ENCODE measurements at regions not wholly inside any gene's neighbourhood (a gene's known extent, or its start where the extent isn't known, plus 50 kb on each side); places are given as distances from the start of the nearest gene placed in this dataset.

- no peak for TF ChIP-seq ZFX (IDR thresholded peaks at IDR 0.05; ENCODE audit: borderline replicate concordance)
- TF ChIP-seq, protein P1, sequence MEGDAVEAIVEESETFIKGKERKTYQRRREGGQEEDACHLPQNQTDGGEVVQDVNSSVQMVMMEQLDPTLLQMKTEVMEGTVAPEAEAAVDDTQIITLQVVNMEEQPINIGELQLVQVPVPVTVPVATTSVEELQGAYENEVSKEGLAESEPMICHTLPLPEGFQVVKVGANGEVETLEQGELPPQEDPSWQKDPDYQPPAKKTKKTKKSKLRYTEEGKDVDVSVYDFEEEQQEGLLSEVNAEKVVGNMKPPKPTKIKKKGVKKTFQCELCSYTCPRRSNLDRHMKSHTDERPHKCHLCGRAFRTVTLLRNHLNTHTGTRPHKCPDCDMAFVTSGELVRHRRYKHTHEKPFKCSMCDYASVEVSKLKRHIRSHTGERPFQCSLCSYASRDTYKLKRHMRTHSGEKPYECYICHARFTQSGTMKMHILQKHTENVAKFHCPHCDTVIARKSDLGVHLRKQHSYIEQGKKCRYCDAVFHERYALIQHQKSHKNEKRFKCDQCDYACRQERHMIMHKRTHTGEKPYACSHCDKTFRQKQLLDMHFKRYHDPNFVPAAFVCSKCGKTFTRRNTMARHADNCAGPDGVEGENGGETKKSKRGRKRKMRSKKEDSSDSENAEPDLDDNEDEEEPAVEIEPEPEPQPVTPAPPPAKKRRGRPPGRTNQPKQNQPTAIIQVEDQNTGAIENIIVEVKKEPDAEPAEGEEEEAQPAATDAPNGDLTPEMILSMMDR (IDR thresholded peaks at IDR 0.05): no peak
- no peak overlapping the region for H3K27ac ChIP-seq
These were observed 224.5 kb upstream of the HDAC4 start for GRCh38 chr2:239625156-239625845.

- TF ChIP-seq ZFX (IDR thresholded peaks at IDR 0.05; ENCODE audit: borderline replicate concordance): no peak
- TF ChIP-seq, protein P1 (IDR thresholded peaks at IDR 0.05): no peak
- H3K27ac ChIP-seq: no peak overlapping the region
These were observed 220.8 kb upstream of the HDAC4 start for GRCh38 chr2:239621611-239622010.

DNA sequence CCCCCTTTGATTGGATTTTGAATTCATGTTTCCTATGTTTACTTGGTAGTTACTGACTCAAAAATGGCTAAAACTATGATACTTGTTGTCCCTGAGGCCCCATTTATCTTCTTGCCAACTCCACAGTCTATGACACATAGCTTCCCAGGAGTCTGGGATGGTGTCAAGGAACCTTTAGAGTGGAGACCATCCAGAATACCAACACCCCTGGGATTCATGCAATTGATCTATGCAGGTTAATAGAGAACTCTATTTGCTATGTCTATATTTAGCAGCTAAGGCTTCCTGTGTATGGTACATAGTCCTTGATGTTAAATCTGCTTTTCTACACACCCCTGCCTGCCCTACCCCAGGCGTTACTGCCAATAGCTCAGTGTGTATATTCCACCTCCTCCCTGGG is 218.5 kb upstream of the HDAC4 start:
- TF ChIP-seq ZFX (IDR thresholded peaks at IDR 0.05; ENCODE audit: borderline replicate concordance): no peak
- TF ChIP-seq, protein P1 (IDR thresholded peaks at IDR 0.05): no peak
- no peak overlapping the region for H3K27ac ChIP-seq

GRCh38 chr2:239616729-239617128 is 215.9 kb upstream of the HDAC4 start:
- TF ChIP-seq ZFX (IDR thresholded peaks at IDR 0.05; ENCODE audit: borderline replicate concordance): no peak
- TF ChIP-seq, protein P1 (IDR thresholded peaks at IDR 0.05): no peak
- no peak overlapping the region for H3K27ac ChIP-seq

DNA sequence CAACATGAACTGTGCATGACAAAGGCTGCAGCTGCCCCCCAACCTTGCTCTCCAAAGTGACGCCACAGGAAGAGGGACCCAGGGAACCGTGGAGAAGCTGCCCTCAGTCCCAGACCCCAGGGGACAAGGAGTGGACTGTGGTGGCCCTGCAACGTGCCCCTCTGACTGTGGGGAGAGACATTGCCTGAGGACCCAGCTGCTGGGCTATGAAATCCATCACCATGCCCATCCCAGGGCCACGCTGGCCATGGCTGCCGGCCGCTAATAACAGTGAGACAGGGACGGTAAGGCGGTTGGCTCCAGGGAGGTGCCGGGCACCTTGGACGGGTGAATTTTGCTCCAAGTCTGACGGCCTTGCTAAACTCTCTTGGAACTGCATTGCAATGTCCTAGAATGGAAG is 211.3 kb upstream of the HDAC4 start:
- TF ChIP-seq, protein P1 (IDR thresholded peaks at IDR 0.05): no peak
- TF ChIP-seq ZFX (IDR thresholded peaks at IDR 0.05; ENCODE audit: borderline replicate concordance): no peak
- no peak overlapping the region for H3K27ac ChIP-seq

- TF ChIP-seq, protein P1 (IDR thresholded peaks at IDR 0.05): no peak
- H3K27ac ChIP-seq: no peak overlapping the region
These were observed 210.5 kb upstream of the HDAC4 start for GRCh38 chr2:239611222-239611795.

DNA sequence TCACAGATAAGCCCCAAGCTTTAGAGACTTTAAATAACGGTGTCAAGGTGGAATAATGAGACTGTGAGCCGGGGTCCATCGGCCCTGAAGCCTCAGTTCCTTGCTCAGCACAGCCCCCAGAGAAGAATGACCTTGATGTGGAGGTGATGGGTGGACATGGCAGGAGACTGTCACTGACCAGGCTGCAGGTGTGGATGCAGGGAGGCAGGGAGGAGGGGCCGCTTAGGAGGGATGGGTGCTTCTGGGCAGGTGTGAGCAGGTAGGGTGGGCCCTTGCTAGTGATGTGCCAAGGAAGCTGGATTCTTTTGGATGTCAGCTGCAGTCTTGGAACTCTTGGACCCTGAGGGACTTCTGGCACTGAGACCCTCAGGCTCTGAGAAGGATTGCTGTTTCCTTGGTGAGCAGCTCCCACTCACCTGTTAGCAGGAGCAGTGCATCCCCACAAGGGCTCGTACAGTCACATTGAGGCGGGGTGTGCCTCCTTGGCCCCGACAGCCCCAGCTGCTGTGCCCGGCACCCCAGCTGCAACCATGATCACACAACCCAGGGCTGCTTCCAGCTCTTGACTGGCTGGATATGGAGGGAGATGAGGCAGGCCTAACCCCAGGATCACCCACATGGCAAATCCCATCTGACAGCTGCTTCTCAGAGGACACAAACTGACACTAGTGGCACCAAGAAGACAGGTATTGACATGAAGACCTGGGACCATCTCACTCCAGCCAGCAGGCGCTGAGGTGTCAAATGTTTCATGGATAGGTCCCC is 209.8 kb upstream of the HDAC4 start:
- H3K27ac ChIP-seq: no peak overlapping the region
- TF ChIP-seq, protein P1 (IDR thresholded peaks at IDR 0.05): no peak
- TF ChIP-seq ZFX (IDR thresholded peaks at IDR 0.05; ENCODE audit: borderline replicate concordance): no peak

All from 22Rv1 (cell line).